ENCODE measurements at regions not wholly inside any gene's neighbourhood (a gene's known extent, or its start where the extent isn't known, plus 50 kb on each side); places are given as distances from the start of the nearest gene placed in this dataset.

- Mint-ChIP-seq H3K27ac (no peak overlapping the region), H3K4me1 (no peaks in the 10 kb centered on the region), H3K36me3 (ENCODE audit: low read depth) (no peaks in the 10 kb centered on the region), H3K4me3 (no peak overlapping the region), H3K27me3 (no peaks in the 10 kb centered on the region), H3K9me3 (no peaks in the 10 kb centered on the region)
- CTCF ChIA-PET, result no interaction called here
- no peak for DNase-seq
- POLR2A ChIA-PET, result no interaction called here
Measured at GRCh38 chr9:75734802-75735201, 155.7 kb upstream of the PCSK5 start.

- POLR2A ChIA-PET, result no interaction called here
- CTCF ChIA-PET, result no interaction called here
- H3K4me3 Mint-ChIP-seq, result no peak overlapping the region
- H3K4me1 Mint-ChIP-seq, result no peaks in the 10 kb centered on the region
- no peaks in the 10 kb centered on the region for H3K27me3 Mint-ChIP-seq
- H3K9me3 Mint-ChIP-seq, result no peaks in the 10 kb centered on the region
- no peak for DNase-seq
- H3K27ac Mint-ChIP-seq, result no peak overlapping the region
- H3K36me3 Mint-ChIP-seq (ENCODE audit: low read depth), result no peaks in the 10 kb centered on the region
Measured at GRCh38 chr9:75739884-75740611, 150.4 kb upstream of the PCSK5 start.

- POLR2A ChIA-PET, result no interaction called here
- Mint-ChIP-seq H3K27me3 (no peaks in the 10 kb centered on the region), H3K4me1 (no peaks in the 10 kb centered on the region), H3K27ac (no peak overlapping the region), H3K4me3 (no peak overlapping the region), H3K9me3 (no peaks in the 10 kb centered on the region), H3K36me3 (ENCODE audit: low read depth) (no peaks in the 10 kb centered on the region)
- no peak for DNase-seq
- CTCF ChIA-PET, result no interaction called here
Measured at GRCh38 chr9:75743855-75744254, 146.6 kb upstream of the PCSK5 start.

GRCh38 chr9:75754080-75754479 is 136.4 kb upstream of the PCSK5 start:
- DNase-seq, result no peak
- H3K36me3 Mint-ChIP-seq (ENCODE audit: low read depth), result no peaks in the 10 kb centered on the region

GRCh38 chr9:75775166-75775565 is 115.3 kb upstream of the PCSK5 start:
- H3K27me3 Mint-ChIP-seq, result no peaks in the 10 kb centered on the region

More at GRCh38 chr9:75754080-75754479, 136.4 kb upstream of the PCSK5 start:
- Mint-ChIP-seq H3K9me3 (no peaks in the 10 kb centered on the region), H3K4me3 (no peak overlapping the region), H3K27ac (no peak overlapping the region), H3K4me1 (no peaks in the 10 kb centered on the region), H3K27me3 (no peaks in the 10 kb centered on the region)
- ChIA-PET CTCF (no interaction called here), POLR2A (no interaction called here)

GRCh38 chr9:75775966-75776691 is 114.3 kb upstream of the PCSK5 start:
- Mint-ChIP-seq H3K27me3 (no peaks in the 10 kb centered on the region), H3K27ac (no peak overlapping the region), H3K9me3 (no peaks in the 10 kb centered on the region), H3K4me1 (no peaks in the 10 kb centered on the region), H3K4me3 (no peak overlapping the region), H3K36me3 (ENCODE audit: low read depth) (no peaks in the 10 kb centered on the region)
- DNase-seq, result no peak
- POLR2A ChIA-PET, result no interaction called here
- CTCF ChIA-PET, result no interaction called here

More at GRCh38 chr9:75775166-75775565, 115.3 kb upstream of the PCSK5 start:
- POLR2A ChIA-PET, result no interaction called here
- no peak overlapping the region for H3K4me3 Mint-ChIP-seq
- H3K36me3 Mint-ChIP-seq (ENCODE audit: low read depth), result no peaks in the 10 kb centered on the region
- DNase-seq, result no peak
- no peaks in the 10 kb centered on the region for H3K9me3 Mint-ChIP-seq
- no peak overlapping the region for H3K27ac Mint-ChIP-seq
- H3K4me1 Mint-ChIP-seq, result no peaks in the 10 kb centered on the region
- CTCF ChIA-PET, result no interaction called here

- no peaks in the 10 kb centered on the region for H3K27me3 Mint-ChIP-seq
- no peaks in the 10 kb centered on the region for H3K9me3 Mint-ChIP-seq
- no peak for DNase-seq
- H3K4me1 Mint-ChIP-seq, result no peaks in the 10 kb centered on the region
- POLR2A ChIA-PET, result no interaction called here
- H3K27ac Mint-ChIP-seq, result no peak overlapping the region
- no peak overlapping the region for H3K4me3 Mint-ChIP-seq
- no peaks in the 10 kb centered on the region for H3K36me3 Mint-ChIP-seq (ENCODE audit: low read depth)
- CTCF ChIA-PET, result no interaction called here
Measured at GRCh38 chr9:75780185-75780584, 110.3 kb upstream of the PCSK5 start.

- ChIA-PET CTCF (no interaction called here), POLR2A (no interaction called here)
- Mint-ChIP-seq H3K36me3 (ENCODE audit: low read depth) (no peaks in the 10 kb centered on the region), H3K27me3 (no peaks in the 10 kb centered on the region), H3K4me1 (peaks cover 7% of the 10 kb centered on the region), H3K27ac (no peak overlapping the region), H3K9me3 (peaks cover 2% of the 10 kb centered on the region), H3K4me3 (no peak overlapping the region)
- no peak for DNase-seq
Measured at GRCh38 chr9:75788006-75788634, 102.4 kb upstream of the PCSK5 start.

GRCh38 chr9:75797085-75797580 is 93.3 kb upstream of the PCSK5 start:
- no peaks in the 10 kb centered on the region for H3K36me3 Mint-ChIP-seq (ENCODE audit: low read depth)
- no peak overlapping the region for H3K27ac Mint-ChIP-seq
- no peaks in the 10 kb centered on the region for H3K27me3 Mint-ChIP-seq
- POLR2A ChIA-PET, result no interaction called here
- no peak for DNase-seq
- no peak overlapping the region for H3K4me3 Mint-ChIP-seq
- no peaks in the 10 kb centered on the region for H3K4me1 Mint-ChIP-seq
- CTCF ChIA-PET, result no interaction called here
- H3K9me3 Mint-ChIP-seq, result no peaks in the 10 kb centered on the region

- Mint-ChIP-seq H3K27ac (no peak overlapping the region), H3K36me3 (ENCODE audit: low read depth) (no peaks in the 10 kb centered on the region), H3K27me3 (no peaks in the 10 kb centered on the region), H3K4me1 (no peaks in the 10 kb centered on the region), H3K9me3 (no peaks in the 10 kb centered on the region), H3K4me3 (no peak overlapping the region)
- POLR2A ChIA-PET, result no interaction called here
- no peak for DNase-seq
- CTCF ChIA-PET, result no interaction called here
Measured at GRCh38 chr9:75798505-75798904, 92.0 kb upstream of the PCSK5 start.

- Mint-ChIP-seq H3K27me3 (no peaks in the 10 kb centered on the region), H3K27ac (no peak overlapping the region), H3K4me1 (no peaks in the 10 kb centered on the region), H3K9me3 (no peaks in the 10 kb centered on the region), H3K36me3 (ENCODE audit: low read depth) (no peaks in the 10 kb centered on the region), H3K4me3 (no peak overlapping the region)
- ChIA-PET CTCF (no interaction called here), POLR2A (no interaction called here)
- no peak for DNase-seq
Measured at GRCh38 chr9:75803130-75803529, 87.3 kb upstream of the PCSK5 start.

GRCh38 chr9:75810063-75810462 is 80.4 kb upstream of the PCSK5 start:
- ChIA-PET POLR2A (no interaction called here), CTCF (no interaction called here)
- Mint-ChIP-seq H3K4me3 (no peak overlapping the region), H3K27ac (no peak overlapping the region), H3K27me3 (no peaks in the 10 kb centered on the region), H3K4me1 (no peaks in the 10 kb centered on the region), H3K36me3 (ENCODE audit: low read depth) (no peaks in the 10 kb centered on the region), H3K9me3 (no peaks in the 10 kb centered on the region)
- no peak for DNase-seq

GRCh38 chr9:75811692-75812091 is 78.8 kb upstream of the PCSK5 start:
- Mint-ChIP-seq H3K27me3 (no peaks in the 10 kb centered on the region), H3K4me3 (no peak overlapping the region), H3K27ac (no peak overlapping the region), H3K9me3 (no peaks in the 10 kb centered on the region), H3K4me1 (no peaks in the 10 kb centered on the region), H3K36me3 (ENCODE audit: low read depth) (no peaks in the 10 kb centered on the region)
- ChIA-PET CTCF (no interaction called here), POLR2A (no interaction called here)
- DNase-seq, result no peak

- Mint-ChIP-seq H3K4me1 (no peaks in the 10 kb centered on the region), H3K27ac (no peak overlapping the region), H3K4me3 (no peak overlapping the region), H3K9me3 (no peaks in the 10 kb centered on the region), H3K27me3 (no peaks in the 10 kb centered on the region), H3K36me3 (ENCODE audit: low read depth) (no peaks in the 10 kb centered on the region)
- ChIA-PET POLR2A (no interaction called here), CTCF (no interaction called here)
- DNase-seq, result no peak
Measured at GRCh38 chr9:75812141-75812540, 78.3 kb upstream of the PCSK5 start.

Data from activated CD4-positive, alpha-beta memory T cell treated with anti-CD3 and anti-CD28 coated beads, Interleukin-2, amount 10 ng/mL, durations not matched to agents 7 days and 5 days (primary cell).